HS-5 (cell line): ENCODE measurements at regions not wholly inside any gene's neighbourhood (a gene's known extent, or its start where the extent isn't known, plus 50 kb on each side); places are given as distances from the start of the nearest gene placed in this dataset.
"Not testable (repeated sequence)": the region's sequence is repeated elsewhere in the genome, so short reads cannot be mapped to it uniquely, and the experiment has no call there.

Source experiments
- DNase-seq: peaks from one replicate; pipeline ENCODE4 v3.0.0-alpha.2; 2012; ENCODE audit warnings: low read depth

DNA sequence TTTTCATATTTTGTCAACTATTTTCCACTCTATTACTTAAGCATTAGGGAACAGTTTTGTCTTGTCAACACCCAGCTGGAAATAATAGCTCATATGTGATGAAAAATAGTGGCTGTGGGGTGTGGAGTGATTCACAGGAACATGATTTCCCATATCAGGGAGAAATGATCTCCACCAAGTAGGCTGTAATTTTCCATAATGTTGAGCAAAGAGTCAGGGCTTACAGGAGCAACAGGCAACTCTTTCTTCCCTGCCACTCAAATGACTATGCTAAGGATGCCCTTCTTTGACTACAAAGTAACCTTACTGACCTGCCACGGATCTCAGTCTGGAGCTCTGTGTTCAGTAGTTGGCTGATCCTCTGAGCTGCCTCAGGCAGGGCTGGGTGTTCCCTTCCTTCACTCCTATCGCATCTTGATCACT lies 90.0 kb upstream of the GATB start:
- no peak for DNase-seq

DNA sequence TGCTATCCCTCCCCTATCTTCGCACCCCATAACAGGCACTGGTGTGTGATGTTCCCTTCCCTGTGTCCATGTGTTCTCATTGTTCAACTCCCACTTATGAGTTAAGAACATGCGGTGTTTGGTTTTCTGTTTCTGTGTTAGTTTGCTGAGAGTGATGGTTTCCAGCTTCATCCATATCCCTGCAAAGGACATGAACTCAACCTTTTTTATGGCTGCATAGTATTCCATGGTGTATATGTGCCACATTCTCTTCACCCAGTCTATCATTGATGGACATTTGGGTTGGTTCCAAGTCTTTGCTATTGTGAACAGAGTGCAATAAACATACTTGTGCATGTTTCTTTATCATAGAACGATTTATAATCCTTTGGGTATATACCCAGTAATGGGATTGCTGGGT lies 84.7 kb upstream of the GATB start:
- DNase-seq: not testable (repeated sequence)

DNA sequence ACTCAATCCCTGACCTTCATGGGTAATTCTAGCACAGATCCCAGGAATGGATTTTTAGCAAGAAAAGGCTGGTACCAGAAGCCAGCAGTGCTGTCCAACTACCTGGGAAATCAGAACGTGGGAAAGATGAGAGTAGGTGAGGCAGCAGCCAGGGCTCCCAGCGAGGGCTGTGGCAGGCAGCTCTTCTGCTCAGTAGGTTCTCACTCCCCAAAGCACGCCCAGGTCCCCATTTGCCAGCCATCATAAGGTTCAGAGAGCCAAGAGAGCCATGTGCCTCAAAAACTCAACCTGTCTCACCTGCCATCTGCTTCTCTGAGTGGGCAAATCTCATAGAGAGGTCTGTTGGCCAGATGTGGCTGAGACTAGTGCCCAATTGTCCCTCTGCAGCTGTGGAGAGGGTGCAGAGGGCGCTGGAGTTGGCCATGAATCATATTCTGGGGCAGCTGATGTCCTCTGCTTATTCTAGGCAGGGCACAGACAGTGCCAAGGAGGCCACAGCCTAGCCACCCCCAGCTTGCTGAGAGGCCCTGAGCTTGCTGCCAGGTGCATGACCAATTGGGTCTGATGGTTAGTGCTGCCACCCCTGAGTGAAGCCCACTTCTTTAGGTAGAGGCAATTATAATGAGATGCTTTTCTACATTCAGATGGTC lies 81.7 kb upstream of the GATB start:
- DNase-seq: no peak

- DNase-seq: no peak
Measured at GRCh38 chr4:151841107-151841506, 80.3 kb upstream of the GATB start.

DNA sequence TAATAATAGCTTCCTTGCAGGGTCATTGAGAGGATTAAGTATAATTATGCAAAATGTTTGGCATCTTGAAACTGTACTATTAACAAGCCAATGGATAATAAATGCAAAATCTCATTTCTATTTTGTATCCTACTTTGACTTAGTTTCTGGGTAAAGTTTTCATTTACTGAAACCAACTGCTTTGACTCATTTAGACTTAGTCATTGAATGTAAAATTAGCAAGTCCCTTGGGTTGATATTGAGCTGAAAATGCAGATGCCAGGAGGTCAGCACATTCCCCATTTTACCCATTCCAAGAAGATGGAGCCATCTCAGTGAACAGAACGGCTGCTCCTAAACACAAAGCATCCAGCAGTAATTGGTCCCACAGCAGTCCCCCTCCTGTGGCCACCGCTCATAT lies 74.7 kb upstream of the GATB start:
- DNase-seq: no peak

- DNase-seq: no peak
Measured at GRCh38 chr4:151833174-151833573, 72.4 kb upstream of the GATB start.

- no peak for DNase-seq
Measured at GRCh38 chr4:151831526-151831925, 70.7 kb upstream of the GATB start.

DNA sequence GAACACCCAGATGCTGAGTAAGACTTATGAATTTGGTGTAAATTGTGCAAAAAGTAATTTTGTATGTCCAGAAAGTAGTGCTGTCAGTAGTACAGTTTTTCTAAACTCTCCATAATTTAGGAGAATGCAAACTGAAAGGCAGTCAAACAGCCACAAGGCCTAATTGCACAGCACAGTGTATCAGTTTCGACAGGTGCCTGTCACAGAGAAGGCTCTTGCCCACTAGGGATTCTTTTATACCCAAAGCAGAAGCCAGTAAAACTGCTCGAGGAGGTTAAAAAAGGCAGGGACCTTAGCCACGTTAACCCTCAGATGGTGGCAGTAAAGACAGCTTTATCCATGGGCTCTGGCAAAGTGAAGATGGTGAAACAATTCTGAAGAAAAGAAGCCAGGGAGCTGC lies 69.4 kb upstream of the GATB start:
- DNase-seq: no peak

DNA sequence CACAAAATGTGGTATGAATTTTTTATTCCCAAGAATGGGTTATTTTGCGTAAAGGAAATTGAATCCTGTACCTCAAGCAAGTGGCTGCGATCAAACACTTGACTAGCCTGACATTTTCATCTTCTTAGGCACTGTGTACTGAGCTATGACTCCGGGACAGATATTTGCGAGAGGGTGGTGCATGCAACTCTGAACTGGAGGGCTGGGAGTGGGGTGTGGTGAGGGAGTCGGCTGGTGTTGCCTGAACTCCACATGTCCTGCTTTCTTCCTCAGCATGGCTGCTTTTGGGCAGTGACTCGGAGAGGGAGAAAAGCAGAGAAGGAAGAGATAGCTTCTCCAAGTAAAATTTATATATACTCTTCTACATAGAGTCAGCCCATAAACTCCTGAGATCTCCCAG lies 68.5 kb upstream of the GATB start:
- DNase-seq: no peak

DNA sequence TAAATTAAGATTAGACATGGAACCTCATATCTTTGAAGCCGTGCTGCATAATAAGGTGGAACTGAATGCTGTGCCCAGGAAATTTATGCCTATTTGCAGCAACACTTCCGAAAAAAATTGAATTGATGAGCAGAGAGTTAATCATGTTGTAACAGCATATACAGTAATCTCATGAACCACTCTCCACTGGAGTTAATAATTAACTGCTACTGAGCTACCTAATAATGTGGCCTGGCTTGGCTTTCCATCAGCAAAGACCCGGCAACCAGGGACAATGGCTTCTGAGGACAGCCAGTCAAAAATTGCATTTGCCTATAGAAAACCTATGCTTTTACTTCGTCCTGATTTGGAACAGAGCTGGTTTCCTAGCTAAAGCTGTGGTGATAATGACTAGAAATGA lies 63.8 kb upstream of the GATB start:
- no peak for DNase-seq

- no peak for DNase-seq
Measured at GRCh38 chr4:151822331-151822730, 61.5 kb upstream of the GATB start.

DNA sequence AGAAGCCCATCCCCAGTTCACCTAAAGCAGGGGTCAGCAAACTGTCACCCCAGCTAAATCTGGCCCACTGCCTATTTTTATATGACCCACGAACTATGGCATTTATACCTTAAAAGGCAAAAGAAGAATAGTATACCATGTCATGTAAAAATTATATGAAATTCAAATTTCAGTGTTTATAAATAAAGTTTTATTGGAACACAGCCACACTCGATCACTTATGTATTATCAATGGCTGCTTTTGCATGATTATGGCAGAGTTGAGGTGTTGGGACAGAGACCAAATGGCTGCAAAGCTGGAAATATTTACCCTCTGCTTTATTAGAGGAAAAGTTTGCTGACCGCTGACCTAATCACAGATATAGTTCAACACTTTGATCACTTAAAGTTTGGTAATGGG lies 59.2 kb upstream of the GATB start:
- DNase-seq: no peak

- DNase-seq: no peak
Measured at GRCh38 chr4:151811403-151811802, 50.6 kb upstream of the GATB start.
